Activated CD4-positive, alpha-beta T cell treated with anti-CD3 and anti-CD28 coated beads for 48 hours (primary cell): ENCODE measurements at regions not wholly inside any gene's neighbourhood (a gene's known extent, or its start where the extent isn't known, plus 50 kb on each side); places are given as distances from the start of the nearest gene placed in this dataset.
"Not testable (repeated sequence)": the region's sequence is repeated elsewhere in the genome, so short reads cannot be mapped to it uniquely, and the experiment has no call there.

Experiments
- DNase-seq: peaks from one replicate; pipeline ENCODE4 v3.0.0-alpha.2; 2020

GRCh38 chr7:153731504-153731903 is 320.7 kb upstream of the DPP6 start:
- DNase-seq = not testable (repeated sequence)

GRCh38 chr7:153743434-153743833 is 308.8 kb upstream of the DPP6 start:
- DNase-seq = not testable (repeated sequence)

DNA sequence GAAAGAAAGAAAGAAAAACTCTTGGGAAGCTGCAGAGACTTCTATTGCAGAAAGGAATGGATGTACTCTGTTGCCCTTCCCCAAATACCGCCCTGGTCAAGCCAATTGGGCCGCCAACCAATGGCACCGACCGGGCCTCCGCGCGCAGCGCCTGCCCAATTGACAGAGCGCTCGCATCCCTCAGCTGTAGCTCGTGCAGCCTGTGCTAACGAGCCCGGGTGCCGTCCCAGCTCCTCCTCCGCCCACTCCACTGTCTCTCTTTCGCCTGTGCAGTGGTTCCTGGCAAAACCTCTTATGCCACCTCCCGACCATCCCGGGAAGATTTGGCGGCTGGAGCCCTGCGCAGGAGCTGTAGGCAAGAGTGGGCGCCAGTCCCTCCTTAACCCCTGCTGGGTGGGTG is 304.2 kb upstream of the DPP6 start:
- not testable (repeated sequence) for DNase-seq

GRCh38 chr7:153748885-153749284 is 303.3 kb upstream of the DPP6 start:
- DNase-seq = not testable (repeated sequence)

- DNase-seq = not testable (repeated sequence)
These were observed 286.3 kb upstream of the DPP6 start for GRCh38 chr7:153765869-153766268.

DNA sequence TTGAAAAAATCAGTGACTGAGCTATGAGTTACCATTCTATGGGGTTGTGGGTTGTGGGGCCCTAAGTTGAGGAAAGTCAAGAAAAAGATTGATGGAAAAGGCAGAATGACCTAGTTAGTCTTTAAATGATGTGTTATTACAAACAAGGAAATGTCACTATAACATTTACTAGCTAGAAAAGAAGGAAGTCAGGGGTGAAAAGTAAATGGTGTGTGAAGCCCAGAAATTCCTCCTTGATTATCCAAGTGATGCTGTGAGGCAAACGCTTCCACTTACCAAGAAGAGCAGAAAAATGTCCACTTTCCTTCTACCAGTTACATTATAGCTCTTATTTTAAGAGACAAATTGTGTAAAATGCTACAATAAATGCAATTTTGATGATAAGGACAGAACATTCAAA is 285.3 kb upstream of the DPP6 start:
- not testable (repeated sequence) for DNase-seq

DNA sequence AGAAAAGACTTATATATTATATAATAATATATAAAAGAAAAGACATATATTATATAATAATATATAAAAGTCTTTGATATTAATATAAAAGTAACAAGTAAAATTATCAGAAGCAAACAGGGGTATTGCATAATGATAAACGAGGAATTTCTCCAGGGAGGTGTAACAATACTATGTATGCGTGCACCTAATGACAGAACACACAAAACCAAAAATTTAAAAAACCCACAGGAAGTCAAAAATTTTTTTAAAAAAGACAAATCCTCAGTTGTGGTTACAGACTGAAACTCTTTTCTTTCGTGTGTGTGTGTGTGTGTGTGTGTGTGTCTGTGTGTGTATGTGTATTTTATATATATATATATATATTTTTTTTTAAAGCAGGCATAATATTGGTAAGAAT is 279.2 kb upstream of the DPP6 start:
- DNase-seq = no peak

GRCh38 chr7:153776940-153777339 is 275.3 kb upstream of the DPP6 start:
- not testable (repeated sequence) for DNase-seq

DNA sequence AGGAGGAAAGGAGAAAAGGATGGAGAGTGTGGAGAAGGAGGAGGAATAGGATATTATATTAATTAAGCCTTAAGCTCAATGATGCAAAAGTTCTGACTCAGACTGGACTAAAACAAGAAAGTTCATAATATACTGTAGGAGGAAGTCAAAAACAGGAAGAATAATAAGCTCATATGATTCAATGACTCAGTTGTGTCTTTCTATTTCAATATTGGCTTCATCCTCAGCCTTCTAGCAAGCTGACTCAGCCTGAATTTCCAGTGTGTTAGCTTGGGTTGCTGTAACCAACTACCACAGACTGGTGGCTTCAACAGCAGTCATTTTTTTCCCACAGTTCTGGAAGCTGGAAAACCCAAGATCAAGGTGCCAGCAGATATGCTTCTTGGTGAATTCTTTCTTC is 254.8 kb upstream of the DPP6 start:
- DNase-seq = not testable (repeated sequence)

GRCh38 chr7:153808117-153808516 is 244.1 kb upstream of the DPP6 start:
- no peak for DNase-seq

DNA sequence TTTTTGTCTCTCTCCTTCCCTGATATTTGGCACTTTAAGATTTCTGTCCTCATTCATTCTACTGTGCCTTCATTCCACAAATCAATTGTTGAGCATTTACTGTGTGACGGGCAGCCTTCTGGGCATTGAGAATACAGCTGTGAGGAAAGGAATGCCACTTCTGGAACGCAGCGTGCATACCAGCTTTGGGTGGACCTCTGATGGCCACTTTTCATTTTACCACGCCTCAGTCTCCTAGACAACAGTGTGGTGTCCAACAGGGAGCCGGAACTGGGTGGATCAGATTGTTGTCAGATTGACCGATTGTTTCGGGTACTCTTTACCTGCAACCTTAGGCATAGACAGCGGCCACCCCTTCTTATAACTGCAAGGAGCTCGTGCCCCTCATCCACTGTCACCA is 222.7 kb upstream of the DPP6 start:
- DNase-seq = no peak

- no peak for DNase-seq
These were observed 220.0 kb upstream of the DPP6 start for GRCh38 chr7:153832160-153832559.

- no peak for DNase-seq
These were observed 217.1 kb upstream of the DPP6 start for GRCh38 chr7:153835103-153835502.

DNA sequence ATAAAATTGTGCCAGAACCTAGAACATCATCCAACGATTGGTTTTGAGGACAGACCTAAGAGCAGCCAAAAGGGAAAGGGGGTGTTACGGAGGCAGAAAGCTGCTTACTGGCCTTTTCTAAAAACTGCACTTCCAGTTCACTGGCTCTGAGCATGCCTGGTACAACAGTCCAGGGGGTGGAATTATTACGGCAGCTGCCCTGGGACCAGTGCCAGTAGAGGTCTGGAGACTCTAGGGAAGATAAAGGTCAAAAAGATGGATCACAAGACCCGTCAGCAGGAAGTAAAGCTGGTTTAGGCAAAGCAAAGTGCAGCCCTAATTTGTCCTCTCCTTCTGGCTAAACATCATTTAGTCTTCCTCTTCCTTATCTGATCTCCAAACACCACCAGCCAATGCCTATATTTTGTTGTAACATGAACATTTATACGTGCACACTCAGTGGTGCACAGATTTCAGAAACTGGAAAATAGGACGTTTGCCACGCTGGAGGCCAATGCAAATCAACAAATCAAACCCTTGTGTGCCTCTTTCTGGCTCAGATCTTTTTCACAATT is 216.4 kb upstream of the DPP6 start:
- DNase-seq = no peak

DNA sequence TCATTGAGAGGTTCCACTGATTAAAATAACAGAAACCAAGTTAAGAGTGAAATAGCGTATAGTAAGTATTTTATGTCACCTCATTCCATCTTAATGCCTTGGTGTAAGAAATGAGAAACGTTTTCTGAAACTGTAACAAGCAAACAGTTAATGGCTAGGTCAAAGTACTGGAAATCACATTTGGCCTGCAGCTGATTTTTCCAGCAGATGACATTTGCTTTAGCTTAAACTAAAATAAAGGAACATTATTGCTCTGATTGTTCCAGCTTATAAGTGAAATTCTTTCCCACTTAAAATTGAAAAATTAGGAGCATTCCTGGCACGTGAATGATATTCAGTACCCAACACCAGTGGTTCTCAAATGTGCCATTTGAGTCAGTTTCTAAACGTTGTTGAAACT is 213.6 kb upstream of the DPP6 start:
- DNase-seq = no peak

DNA sequence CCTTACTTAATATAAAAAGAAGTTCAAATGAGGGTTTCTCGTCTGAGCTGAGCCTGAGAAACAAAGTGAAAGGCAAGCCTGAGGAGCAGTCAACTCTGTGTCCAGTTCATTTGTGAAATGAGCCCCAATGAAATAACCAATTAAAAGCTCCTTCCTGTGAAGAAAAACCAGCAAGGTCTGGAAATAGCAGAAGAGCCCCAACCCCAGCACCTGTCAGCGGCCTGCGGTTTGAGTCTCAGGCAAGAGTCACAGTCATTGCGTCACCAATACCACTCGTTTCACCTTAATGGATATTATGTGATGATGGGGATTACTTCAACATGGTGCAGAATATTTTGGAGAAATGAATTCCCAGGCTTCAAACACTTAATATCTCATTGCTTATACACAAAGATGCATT is 211.3 kb upstream of the DPP6 start:
- no peak for DNase-seq

DNA sequence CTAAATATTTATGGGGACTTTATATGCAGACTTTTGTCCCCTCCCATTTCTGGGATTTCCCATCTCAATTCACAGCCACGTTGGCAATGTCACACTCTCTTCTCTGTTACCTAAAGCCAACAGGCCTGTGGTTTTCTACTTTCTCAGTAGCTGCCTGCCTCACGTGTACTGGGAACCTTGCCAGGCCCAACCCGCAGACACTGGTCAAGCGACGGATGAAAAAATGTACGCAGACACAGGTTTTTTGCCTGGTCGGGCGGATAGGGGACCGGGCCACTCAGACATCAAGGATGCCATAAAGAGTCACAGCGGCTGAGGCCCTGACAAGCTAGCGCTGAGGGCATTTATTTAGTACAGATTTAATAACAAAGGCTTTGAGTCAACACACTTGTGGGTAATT is 204.4 kb upstream of the DPP6 start:
- no peak for DNase-seq

GRCh38 chr7:153852261-153852660 is 199.9 kb upstream of the DPP6 start:
- no peak for DNase-seq

- DNase-seq = no peak
These were observed 193.8 kb upstream of the DPP6 start for GRCh38 chr7:153858355-153858754.

DNA sequence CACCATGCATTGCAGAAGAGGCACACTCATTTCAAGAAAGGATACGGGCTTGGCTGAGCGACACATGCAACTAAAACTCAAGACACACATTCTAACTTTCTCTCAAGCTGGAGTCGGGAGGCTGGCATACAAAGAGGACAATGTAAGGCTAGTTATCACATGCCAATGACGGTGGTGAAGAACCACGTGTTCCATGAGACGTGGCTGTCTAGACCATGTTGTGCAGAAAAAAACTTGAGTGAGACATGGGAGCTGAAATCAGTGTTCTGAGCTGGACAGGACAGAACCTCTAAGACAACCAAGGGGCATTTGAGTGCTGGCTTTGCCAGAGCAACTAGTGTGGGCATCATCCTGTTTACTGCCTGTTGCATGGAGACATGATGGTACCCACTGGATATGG is 193.0 kb upstream of the DPP6 start:
- DNase-seq = no peak

GRCh38 chr7:153886506-153887441 is 165.4 kb upstream of the DPP6 start:
- peak; percentile 3 for DNase-seq

- no peak for DNase-seq
These were observed 164.2 kb upstream of the DPP6 start for GRCh38 chr7:153887749-153888569.

- no peak for DNase-seq
These were observed 160.2 kb upstream of the DPP6 start for GRCh38 chr7:153891990-153892389.

- no peak for DNase-seq
These were observed 149.3 kb upstream of the DPP6 start for GRCh38 chr7:153902862-153903261.
